ENCODE measurements at regions not wholly inside any gene's neighbourhood (a gene's known extent, or its start where the extent isn't known, plus 50 kb on each side); places are given as distances from the start of the nearest gene placed in this dataset.

- DNase-seq, result peak in 1 of 3 donors; percentile 4
- no peak overlapping the region for H3K27ac Mint-ChIP-seq
- no peaks in the 10 kb centered on the region for H3K79me2 ChIP-seq (ENCODE audit: insufficient read depth, low read length)
- peak overlapping the region in 1 of 2 donors; percentile 5 for H3K4me3 Mint-ChIP-seq
- no peak overlapping the region for H3K4me2 ChIP-seq (replicated peaks; ENCODE audit: extremely low read depth, low read length, poor library complexity, severe bottlenecking)
- TF ChIP-seq, protein P1, sequence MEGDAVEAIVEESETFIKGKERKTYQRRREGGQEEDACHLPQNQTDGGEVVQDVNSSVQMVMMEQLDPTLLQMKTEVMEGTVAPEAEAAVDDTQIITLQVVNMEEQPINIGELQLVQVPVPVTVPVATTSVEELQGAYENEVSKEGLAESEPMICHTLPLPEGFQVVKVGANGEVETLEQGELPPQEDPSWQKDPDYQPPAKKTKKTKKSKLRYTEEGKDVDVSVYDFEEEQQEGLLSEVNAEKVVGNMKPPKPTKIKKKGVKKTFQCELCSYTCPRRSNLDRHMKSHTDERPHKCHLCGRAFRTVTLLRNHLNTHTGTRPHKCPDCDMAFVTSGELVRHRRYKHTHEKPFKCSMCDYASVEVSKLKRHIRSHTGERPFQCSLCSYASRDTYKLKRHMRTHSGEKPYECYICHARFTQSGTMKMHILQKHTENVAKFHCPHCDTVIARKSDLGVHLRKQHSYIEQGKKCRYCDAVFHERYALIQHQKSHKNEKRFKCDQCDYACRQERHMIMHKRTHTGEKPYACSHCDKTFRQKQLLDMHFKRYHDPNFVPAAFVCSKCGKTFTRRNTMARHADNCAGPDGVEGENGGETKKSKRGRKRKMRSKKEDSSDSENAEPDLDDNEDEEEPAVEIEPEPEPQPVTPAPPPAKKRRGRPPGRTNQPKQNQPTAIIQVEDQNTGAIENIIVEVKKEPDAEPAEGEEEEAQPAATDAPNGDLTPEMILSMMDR (IDR thresholded peaks at IDR 0.05), result no peak
- H3K27me3 Mint-ChIP-seq (ENCODE audit: low read depth in 3 of 3), result peaks cover 3 to 6% (median 4%) of the 10 kb centered on the region in 3 donors
- H3K4me1 ChIP-seq (ENCODE audit: control insufficient read depth in 1 of 2, insufficient read depth in 2 of 2, low read length in 2 of 2), result no peaks in the 10 kb centered on the region
- H3K9ac ChIP-seq (ENCODE audit: insufficient read depth, low read length, poor library complexity, severe bottlenecking), result no peak overlapping the region
- H3K9me3 Mint-ChIP-seq, result peaks cover 4 to 11% (median 6%) of the 10 kb centered on the region in 7 donors
- no peaks in the 10 kb centered on the region for H3K36me3 ChIP-seq (replicated peaks in 1 of 2; ENCODE audit: control insufficient read depth in 1 of 2, insufficient read depth in 2 of 2, low read length in 2 of 2)
- no CpG with 5 or more reads among the region's 3 CpGs for WGBS (ENCODE audit: insufficient coverage)
- no peaks in the 10 kb centered on the region for H3K4me1 Mint-ChIP-seq
- H3K9me3 ChIP-seq (replicated peaks in 1 of 2; ENCODE audit: control insufficient read depth in 1 of 2, insufficient read depth in 1 of 2, low read length in 2 of 2), result no peaks in the 10 kb centered on the region
- H3K4me3 ChIP-seq (replicated peaks in 1 of 3; ENCODE audit: low read depth in 2 of 3, low read length in 3 of 3), result no peak overlapping the region
- H2AFZ ChIP-seq (ENCODE audit: insufficient read depth, low read depth, low read length, poor library complexity, severe bottlenecking), result no peak overlapping the region
- no peaks in the 10 kb centered on the region for H3K36me3 Mint-ChIP-seq
- no peak overlapping the region for H3K27ac ChIP-seq (ENCODE audit: low read depth in 1 of 2, low read length in 2 of 2)
- no peaks in the 10 kb centered on the region for H3K27me3 ChIP-seq (ENCODE audit: control insufficient read depth in 2 of 2, insufficient read depth in 2 of 2, low read length in 2 of 2)
- intact Hi-C loops (cut with micrococcal nuclease), result no loop called here
- no peaks in the 10 kb centered on the region for H4K20me1 ChIP-seq (ENCODE audit: insufficient read depth, low read length)
These were observed 181.9 kb upstream of the CHL1 start for GRCh38 chr3:14652-15051.

- TF ChIP-seq, protein P1 (IDR thresholded peaks at IDR 0.05), result no peak
- H3K9me3 Mint-ChIP-seq, result peaks cover 4 to 11% (median 6%) of the 10 kb centered on the region in 7 donors
- H2AFZ ChIP-seq (ENCODE audit: insufficient read depth, low read depth, low read length, poor library complexity, severe bottlenecking), result no peak overlapping the region
- H3K4me1 Mint-ChIP-seq, result no peaks in the 10 kb centered on the region
- H3K27me3 ChIP-seq (ENCODE audit: control insufficient read depth in 2 of 2, insufficient read depth in 2 of 2, low read length in 2 of 2), result no peaks in the 10 kb centered on the region
- WGBS (ENCODE audit: insufficient coverage), result no CpG with 5 or more reads among the region's 2 CpGs
- H3K4me3 Mint-ChIP-seq, result no peak overlapping the region
- no peak overlapping the region for H3K4me2 ChIP-seq (replicated peaks; ENCODE audit: extremely low read depth, low read length, poor library complexity, severe bottlenecking)
- H3K79me2 ChIP-seq (ENCODE audit: insufficient read depth, low read length), result no peaks in the 10 kb centered on the region
- H3K4me3 ChIP-seq (replicated peaks in 1 of 3; ENCODE audit: low read depth in 2 of 3, low read length in 3 of 3), result no peak overlapping the region
- H3K9me3 ChIP-seq (replicated peaks in 1 of 2; ENCODE audit: control insufficient read depth in 1 of 2, insufficient read depth in 1 of 2, low read length in 2 of 2), result no peaks in the 10 kb centered on the region
- no peak overlapping the region for H3K27ac Mint-ChIP-seq
- H3K4me1 ChIP-seq (ENCODE audit: control insufficient read depth in 1 of 2, insufficient read depth in 2 of 2, low read length in 2 of 2), result no peaks in the 10 kb centered on the region
- intact Hi-C loops (cut with micrococcal nuclease), result no loop called here
- H3K36me3 ChIP-seq (replicated peaks in 1 of 2; ENCODE audit: control insufficient read depth in 1 of 2, insufficient read depth in 2 of 2, low read length in 2 of 2), result no peaks in the 10 kb centered on the region
- no peaks in the 10 kb centered on the region for H4K20me1 ChIP-seq (ENCODE audit: insufficient read depth, low read length)
- H3K36me3 Mint-ChIP-seq, result no peaks in the 10 kb centered on the region
- H3K27me3 Mint-ChIP-seq (ENCODE audit: low read depth in 3 of 3), result peaks cover 3 to 7% (median 6%) of the 10 kb centered on the region in 3 donors
- H3K9ac ChIP-seq (ENCODE audit: insufficient read depth, low read length, poor library complexity, severe bottlenecking), result no peak overlapping the region
- DNase-seq, result no peak
- no peak overlapping the region for H3K27ac ChIP-seq (ENCODE audit: low read depth in 1 of 2, low read length in 2 of 2)
These were observed 180.2 kb upstream of the CHL1 start for GRCh38 chr3:16366-16765.
